ENCODE measurements at regions not wholly inside any gene's neighbourhood (a gene's known extent, or its start where the extent isn't known, plus 50 kb on each side); places are given as distances from the start of the nearest gene placed in this dataset.
"Not testable (repeated sequence)": the region's sequence is repeated elsewhere in the genome, so short reads cannot be mapped to it uniquely, and the experiment has no call there.

DNA sequence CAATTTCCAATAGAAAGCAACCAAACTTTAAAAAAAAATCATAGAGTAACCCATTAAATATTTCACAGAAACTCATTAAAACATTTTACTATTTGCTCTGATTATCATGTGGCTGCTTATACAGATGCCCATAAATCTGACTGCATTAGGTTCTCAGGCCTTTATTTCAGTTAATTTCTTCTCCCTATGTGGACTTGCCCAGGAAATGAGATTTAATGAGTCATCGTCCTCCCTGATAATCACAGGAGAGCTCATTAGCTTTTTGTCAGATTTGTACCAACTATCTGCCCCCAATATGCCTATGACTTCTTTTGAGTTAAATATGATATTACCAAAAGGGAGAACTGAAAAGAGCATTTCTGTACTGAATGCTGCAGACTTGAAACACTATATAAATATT, 168.0 kb downstream of the FOXB1 start:
- DNase-seq (ENCODE audit: low read depth), result no peak

DNA sequence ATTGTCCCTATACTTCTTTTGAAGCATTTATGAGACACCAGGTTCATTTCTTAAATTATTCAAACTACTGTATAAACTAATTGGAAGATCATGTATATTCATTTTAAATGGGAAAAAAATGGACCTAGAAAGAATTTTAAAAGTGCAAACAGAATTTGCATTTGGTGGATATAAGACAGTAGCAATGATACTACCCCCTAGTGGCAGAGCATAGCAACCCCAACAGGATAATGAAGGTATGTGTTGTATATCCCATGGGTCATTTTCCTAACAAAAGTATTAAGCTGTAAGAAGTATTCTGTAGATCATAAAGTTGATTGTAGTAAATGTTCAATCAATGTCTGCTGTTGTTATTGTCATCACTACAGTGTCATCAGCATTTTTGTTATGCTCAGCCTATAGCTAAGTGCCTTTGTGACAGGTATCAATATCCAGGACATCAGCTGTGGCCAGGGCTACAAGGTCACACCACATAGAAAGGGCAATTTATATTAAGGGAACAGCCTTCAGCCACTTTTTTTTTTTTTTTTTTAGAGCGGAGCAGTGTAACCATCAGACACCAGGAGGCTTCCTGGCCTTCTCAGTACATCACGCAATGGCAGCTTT, 175.8 kb downstream of the FOXB1 start:
- peak; percentile 64 for DNase-seq (ENCODE audit: low read depth)
- no peak overlapping the region for H3K4me3 ChIP-seq (ENCODE audit: low read length)
- TF ChIP-seq, protein P1, sequence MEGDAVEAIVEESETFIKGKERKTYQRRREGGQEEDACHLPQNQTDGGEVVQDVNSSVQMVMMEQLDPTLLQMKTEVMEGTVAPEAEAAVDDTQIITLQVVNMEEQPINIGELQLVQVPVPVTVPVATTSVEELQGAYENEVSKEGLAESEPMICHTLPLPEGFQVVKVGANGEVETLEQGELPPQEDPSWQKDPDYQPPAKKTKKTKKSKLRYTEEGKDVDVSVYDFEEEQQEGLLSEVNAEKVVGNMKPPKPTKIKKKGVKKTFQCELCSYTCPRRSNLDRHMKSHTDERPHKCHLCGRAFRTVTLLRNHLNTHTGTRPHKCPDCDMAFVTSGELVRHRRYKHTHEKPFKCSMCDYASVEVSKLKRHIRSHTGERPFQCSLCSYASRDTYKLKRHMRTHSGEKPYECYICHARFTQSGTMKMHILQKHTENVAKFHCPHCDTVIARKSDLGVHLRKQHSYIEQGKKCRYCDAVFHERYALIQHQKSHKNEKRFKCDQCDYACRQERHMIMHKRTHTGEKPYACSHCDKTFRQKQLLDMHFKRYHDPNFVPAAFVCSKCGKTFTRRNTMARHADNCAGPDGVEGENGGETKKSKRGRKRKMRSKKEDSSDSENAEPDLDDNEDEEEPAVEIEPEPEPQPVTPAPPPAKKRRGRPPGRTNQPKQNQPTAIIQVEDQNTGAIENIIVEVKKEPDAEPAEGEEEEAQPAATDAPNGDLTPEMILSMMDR (conservative IDR thresholded peaks at IDR 0.05; ENCODE audit: low read length), result peak; percentile 98

More for the DNA sequence above, 168.0 kb downstream of the FOXB1 start:
- TF ChIP-seq, protein P1 (conservative IDR thresholded peaks at IDR 0.05; ENCODE audit: low read length), result no peak
- H3K4me3 ChIP-seq (ENCODE audit: low read length), result no peak overlapping the region

DNA sequence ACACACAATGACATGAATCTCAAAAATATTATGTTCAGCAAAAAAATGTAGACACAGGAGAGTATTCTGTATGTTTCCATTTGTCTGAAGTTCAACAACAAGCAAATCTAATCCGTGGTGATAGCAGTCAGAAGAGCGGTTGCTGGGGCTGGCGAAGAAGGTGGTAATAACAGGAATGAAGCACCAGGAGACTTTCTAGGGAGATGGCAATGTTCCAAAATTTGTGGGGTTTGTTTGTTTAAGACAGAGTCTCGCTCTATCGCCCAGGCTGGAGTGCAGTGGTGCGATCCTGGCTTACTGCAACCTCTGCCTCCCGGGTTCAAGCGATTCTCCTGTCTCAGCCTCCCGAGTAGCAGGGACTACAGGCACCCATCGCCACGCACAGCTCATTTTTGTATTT, 177.8 kb downstream of the FOXB1 start:
- not testable (repeated sequence) for DNase-seq (ENCODE audit: low read depth); H3K4me3 ChIP-seq (ENCODE audit: low read length)

DNA sequence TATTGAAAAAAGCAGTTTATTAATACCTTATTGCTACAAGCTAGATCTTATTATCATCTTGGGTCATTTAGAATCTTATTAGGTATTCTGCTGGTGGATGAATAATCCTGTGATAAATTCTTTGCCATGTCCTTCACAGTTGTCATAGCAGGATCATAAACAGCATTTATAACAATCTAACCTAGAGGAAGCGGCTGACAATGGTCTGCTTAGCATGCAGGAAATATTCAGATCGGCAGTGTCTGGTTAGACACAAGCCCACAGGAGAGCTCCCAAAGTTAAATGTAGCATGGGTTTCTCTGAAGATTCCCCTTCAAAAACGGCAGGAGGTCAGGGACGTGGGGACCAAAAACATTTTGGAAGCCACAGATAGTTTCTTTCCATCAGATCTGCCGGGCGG, 179.3 kb downstream of the FOXB1 start:
- no peak overlapping the region for H3K4me3 ChIP-seq (ENCODE audit: low read length)
- DNase-seq (ENCODE audit: low read depth), result no peak
- TF ChIP-seq, protein P1 (conservative IDR thresholded peaks at IDR 0.05; ENCODE audit: low read length), result no peak

DNA sequence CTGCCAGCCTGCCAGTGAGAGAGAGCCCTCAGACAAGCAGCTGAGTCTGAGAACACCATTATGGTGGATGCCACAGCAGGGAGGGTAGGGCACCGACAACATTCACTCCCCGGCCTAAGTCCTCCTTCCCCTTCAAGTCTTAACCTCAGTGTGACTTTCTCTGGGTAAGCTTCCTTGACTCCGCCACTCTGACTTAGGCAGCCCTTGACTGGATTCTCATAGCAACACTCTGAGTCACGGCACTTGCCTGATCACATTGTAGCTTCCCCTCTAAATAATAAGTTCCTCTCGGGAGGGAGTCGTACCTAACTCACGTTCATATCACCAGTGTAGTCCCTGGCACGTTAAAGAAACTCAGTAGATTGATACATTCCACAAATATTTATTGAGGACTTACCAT, 180.5 kb downstream of the FOXB1 start:
- DNase-seq (ENCODE audit: low read depth), result no peak
- TF ChIP-seq, protein P1 (conservative IDR thresholded peaks at IDR 0.05; ENCODE audit: low read length), result no peak

DNA sequence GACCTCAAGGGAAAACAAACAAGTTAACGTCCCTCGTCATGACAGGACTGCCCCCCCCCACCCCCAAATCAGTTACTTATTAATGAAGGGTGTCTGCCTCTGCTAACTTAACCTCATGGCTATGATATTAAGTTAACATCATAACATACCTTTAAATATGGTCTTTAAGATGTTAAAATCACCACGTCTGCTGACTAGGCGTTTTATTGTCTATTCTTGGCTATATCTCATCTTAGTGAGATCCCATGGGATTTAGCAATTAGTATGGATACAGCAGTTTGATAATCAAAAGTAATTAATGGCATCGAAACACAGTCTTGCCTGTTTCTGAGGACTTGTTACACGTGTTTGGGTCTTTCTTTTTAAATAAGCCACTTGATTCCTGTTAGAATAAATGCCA, 186.9 kb downstream of the FOXB1 start:
- TF ChIP-seq, protein P1 (conservative IDR thresholded peaks at IDR 0.05; ENCODE audit: low read length), result no peak
- DNase-seq (ENCODE audit: low read depth), result no peak
- H3K4me3 ChIP-seq (ENCODE audit: low read length), result no peak overlapping the region

More for the DNA sequence above, 180.5 kb downstream of the FOXB1 start:
- H3K4me3 ChIP-seq (ENCODE audit: low read length), result no peak overlapping the region

DNA sequence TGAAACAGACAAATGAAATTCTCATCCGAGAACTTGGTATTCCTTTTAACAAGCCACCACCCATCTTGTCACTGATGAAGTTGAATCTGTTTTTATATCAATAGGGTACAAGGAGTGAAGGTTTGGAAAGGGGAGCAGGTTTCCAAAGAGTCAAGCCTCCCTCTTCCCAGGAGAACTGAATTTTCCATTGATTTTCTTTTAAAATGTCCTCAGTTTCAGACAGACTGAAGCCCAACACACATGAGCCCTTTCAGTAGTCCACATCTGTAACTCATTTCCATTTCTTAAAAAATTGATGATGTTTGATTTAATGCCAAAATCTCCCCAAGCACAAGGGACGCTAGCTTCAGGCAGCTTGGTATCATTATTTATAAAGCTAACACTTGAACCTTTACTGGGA, 187.7 kb downstream of the FOXB1 start:
- H3K4me3 ChIP-seq (ENCODE audit: low read length), result no peak overlapping the region
- TF ChIP-seq, protein P1 (conservative IDR thresholded peaks at IDR 0.05; ENCODE audit: low read length), result no peak
- DNase-seq (ENCODE audit: low read depth), result no peak

DNA sequence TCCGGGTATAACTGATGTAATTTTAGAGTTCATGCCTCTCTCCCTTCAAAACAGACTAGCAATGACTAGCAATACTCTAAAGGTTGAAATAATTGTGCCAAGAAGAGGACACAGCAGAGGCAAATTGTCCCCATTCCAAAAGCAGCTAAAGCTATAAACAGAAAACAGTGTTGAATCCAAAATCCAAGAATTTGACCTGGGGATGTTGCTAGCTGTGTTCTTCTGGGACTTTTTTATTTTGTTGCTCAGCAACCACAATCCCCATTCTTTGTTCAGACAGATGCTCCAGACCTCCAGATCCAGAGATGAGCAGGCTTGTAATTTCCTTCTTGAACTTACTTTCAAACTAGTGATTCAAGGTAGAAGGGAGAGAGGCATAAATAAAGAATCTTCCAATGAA, 191.5 kb downstream of the FOXB1 start:
- DNase-seq (ENCODE audit: low read depth), result no peak
- TF ChIP-seq, protein P1 (conservative IDR thresholded peaks at IDR 0.05; ENCODE audit: low read length), result no peak
- H3K4me3 ChIP-seq (ENCODE audit: low read length), result no peak overlapping the region
